ENCODE measurements at regions not wholly inside any gene's neighbourhood (a gene's known extent, or its start where the extent isn't known, plus 50 kb on each side); places are given as distances from the start of the nearest gene placed in this dataset.
"Not testable (repeated sequence)": the region's sequence is repeated elsewhere in the genome, so short reads cannot be mapped to it uniquely, and the experiment has no call there.

GRCh38 chr6:140824595-140824994 lies 1308.1 kb upstream of the GJE1 start:
- no peak for TF ChIP-seq POLR2A (IDR thresholded peaks at IDR 0.05; ENCODE audit: low read depth, low read length)
- FAIRE-seq (no peak), DNase-seq (ENCODE audit: insufficient read length, low spot score) (no peak)

GRCh38 chr6:140821196-140821595 lies 1311.5 kb upstream of the GJE1 start:
- TF ChIP-seq POLR2A (IDR thresholded peaks at IDR 0.05; ENCODE audit: low read depth, low read length): no peak
- DNase-seq (ENCODE audit: insufficient read length, low spot score) (no peak), FAIRE-seq (no peak)

- no peak for FAIRE-seq
- no peak for TF ChIP-seq POLR2A (IDR thresholded peaks at IDR 0.05; ENCODE audit: low read depth, low read length)
- DNase-seq (ENCODE audit: insufficient read length, low spot score): no peak
These were observed 1315.5 kb upstream of the GJE1 start for GRCh38 chr6:140817176-140817575.

GRCh38 chr6:140816681-140817080 lies 1316.0 kb upstream of the GJE1 start:
- no peak for DNase-seq (ENCODE audit: insufficient read length, low spot score)

GRCh38 chr6:140812636-140813035 lies 1320.1 kb upstream of the GJE1 start:
- DNase-seq (ENCODE audit: insufficient read length, low spot score) (no peak), FAIRE-seq (no peak)
- no peak for TF ChIP-seq POLR2A (IDR thresholded peaks at IDR 0.05; ENCODE audit: low read depth, low read length)

More at GRCh38 chr6:140816681-140817080, 1316.0 kb upstream of the GJE1 start:
- no peak for FAIRE-seq
- no peak for TF ChIP-seq POLR2A (IDR thresholded peaks at IDR 0.05; ENCODE audit: low read depth, low read length)

- TF ChIP-seq POLR2A (IDR thresholded peaks at IDR 0.05; ENCODE audit: low read depth, low read length): no peak
- FAIRE-seq: no peak
These were observed 1321.1 kb upstream of the GJE1 start for GRCh38 chr6:140811642-140812041.

GRCh38 chr6:140809694-140810101 lies 1323.0 kb upstream of the GJE1 start:
- TF ChIP-seq POLR2A (IDR thresholded peaks at IDR 0.05; ENCODE audit: low read depth, low read length): no peak
- FAIRE-seq: no peak
- no peak for DNase-seq (ENCODE audit: insufficient read length, low spot score)

More at GRCh38 chr6:140811642-140812041, 1321.1 kb upstream of the GJE1 start:
- DNase-seq (ENCODE audit: insufficient read length, low spot score): no peak

- no peak for TF ChIP-seq POLR2A (IDR thresholded peaks at IDR 0.05; ENCODE audit: low read depth, low read length)
- DNase-seq (ENCODE audit: insufficient read length, low spot score): no peak
- no peak for FAIRE-seq
These were observed 1326.3 kb upstream of the GJE1 start for GRCh38 chr6:140806431-140806830.

GRCh38 chr6:140794544-140794943 lies 1338.2 kb upstream of the GJE1 start:
- no peak for FAIRE-seq
- DNase-seq (ENCODE audit: insufficient read length, low spot score): no peak
- TF ChIP-seq POLR2A (IDR thresholded peaks at IDR 0.05; ENCODE audit: low read depth, low read length): no peak

GRCh38 chr6:140790109-140790508 lies 1342.6 kb upstream of the GJE1 start:
- TF ChIP-seq POLR2A (IDR thresholded peaks at IDR 0.05; ENCODE audit: low read depth, low read length): no peak
- FAIRE-seq: no peak
- DNase-seq (ENCODE audit: insufficient read length, low spot score): no peak

- no peak for TF ChIP-seq POLR2A (IDR thresholded peaks at IDR 0.05; ENCODE audit: low read depth, low read length)
- FAIRE-seq (no peak), DNase-seq (ENCODE audit: insufficient read length, low spot score) (no peak)
These were observed 1343.3 kb upstream of the GJE1 start for GRCh38 chr6:140789466-140789865.

- FAIRE-seq: no peak
- no peak for TF ChIP-seq POLR2A (IDR thresholded peaks at IDR 0.05; ENCODE audit: low read depth, low read length)
- DNase-seq (ENCODE audit: insufficient read length, low spot score): no peak
These were observed 1346.8 kb upstream of the GJE1 start for GRCh38 chr6:140785926-140786325.

GRCh38 chr6:140784573-140784972 lies 1348.2 kb upstream of the GJE1 start:
- DNase-seq (ENCODE audit: insufficient read length, low spot score) (no peak), FAIRE-seq (no peak)
- TF ChIP-seq POLR2A (IDR thresholded peaks at IDR 0.05; ENCODE audit: low read depth, low read length): no peak

GRCh38 chr6:140783504-140783903 lies 1349.2 kb upstream of the GJE1 start:
- not testable (repeated sequence) for DNase-seq (ENCODE audit: insufficient read length, low spot score); FAIRE-seq

- FAIRE-seq (no peak), DNase-seq (ENCODE audit: insufficient read length, low spot score) (no peak)
These were observed 1349.8 kb upstream of the GJE1 start for GRCh38 chr6:140782941-140783340.

GRCh38 chr6:140779991-140780596 lies 1352.6 kb upstream of the GJE1 start:
- TF ChIP-seq POLR2A (IDR thresholded peaks at IDR 0.05; ENCODE audit: low read depth, low read length): no peak
- DNase-seq (ENCODE audit: insufficient read length, low spot score): no peak

More at GRCh38 chr6:140782941-140783340, 1349.8 kb upstream of the GJE1 start:
- TF ChIP-seq POLR2A (IDR thresholded peaks at IDR 0.05; ENCODE audit: low read depth, low read length): no peak

More at GRCh38 chr6:140779991-140780596, 1352.6 kb upstream of the GJE1 start:
- FAIRE-seq: no peak

Data from H54 (cell line).